HEK293 (cell line): ENCODE measurements at regions not wholly inside any gene's neighbourhood (a gene's known extent, or its start where the extent isn't known, plus 50 kb on each side); places are given as distances from the start of the nearest gene placed in this dataset.

ENCODE experiments used
- CTCF ChIA-PET: fragments of 350-600 bp; formaldehyde crosslinking; extraction: SDS; loops from one replicate; lab custom pipeline; 2021; ENCODE audit warnings: antibody characterized with exemption; lab: Yijun Ruan, JAX
- POLR2A ChIA-PET: fragments of 300-600 bp; formaldehyde crosslinking; extraction: SDS; loops from one replicate; lab custom pipeline; 2020; ENCODE audit warnings: antibody characterized with exemption, inconsistent platforms; lab: Yijun Ruan, JAX
- H3K27ac ChIP-seq: fragments of 200-500 bp; sonication (Bioruptor generic); 2 replicates; pipeline ENCODE4 v1.5.1; 2014; ENCODE audit warnings: low read depth, low read length, control low read depth, inconsistent platforms; ENCODE audit errors: extremely low read depth
- H3K36me3 ChIP-seq, 2 experiments: fragments of 200-500 bp in 1 of 2; sonication (Bioruptor generic) in 1 of 2; 1 replicate in 1 of 2; 2 replicates in 1 of 2; pipeline ENCODE4 v1.5.1; 2014 to 2017; ENCODE audit warnings: inconsistent platforms in 2 of 2, low read length in 2 of 2; ENCODE audit not compliant: control insufficient read depth in 2 of 2, insufficient read depth in 1 of 2
- H3K4me1 ChIP-seq: fragments of 200-500 bp; sonication (Bioruptor generic); 2 replicates; pipeline ENCODE4 v1.5.1; 2014; ENCODE audit warnings: mild to moderate bottlenecking, low read length, inconsistent platforms; ENCODE audit not compliant: control insufficient read depth, insufficient read depth
- H3K4me3 ChIP-seq: 2 replicates; pipeline ENCODE4 v1.5.1; 2011; ENCODE audit warnings: low read depth, mild to moderate bottlenecking, control low read depth, low read length, moderate library complexity
- H3K9me3 ChIP-seq: fragments of 200-500 bp; sonication (Bioruptor generic); 2 replicates; pipeline ENCODE4 v1.5.1; 2014; ENCODE audit warnings: low read depth, low read length, inconsistent platforms; ENCODE audit not compliant: control insufficient read depth, insufficient read depth
- EGR2 ChIP-seq: fragments of 450-650 bp; formaldehyde crosslinking; IDR thresholded peaks from 2 replicates; pipeline ENCODE4 v1.5.1; 2016; ENCODE audit warnings: low read depth, missing biosample characterization, missing genetic modification characterization
- GFI1B ChIP-seq: fragments of 450-650 bp; formaldehyde crosslinking; IDR thresholded peaks from 2 replicates; pipeline ENCODE4 v1.5.1; 2016; ENCODE audit warnings: missing biosample characterization, missing genetic modification characterization
- SP3 ChIP-seq: fragments of 450-650 bp; formaldehyde crosslinking; IDR thresholded peaks from 2 replicates; pipeline ENCODE4 v1.5.1; 2016; ENCODE audit warnings: missing biosample characterization, missing genetic modification characterization
- ZBTB21 ChIP-seq: fragments of 450-650 bp; formaldehyde crosslinking; IDR thresholded peaks from 2 replicates; pipeline ENCODE4 v1.5.1; 2017; ENCODE audit warnings: missing biosample characterization, missing genetic modification characterization
- ZBTB48 ChIP-seq: fragments of 450-650 bp; formaldehyde crosslinking; IDR thresholded peaks from 2 replicates; pipeline ENCODE4 v1.5.1; 2016; ENCODE audit warnings: missing biosample characterization, missing genetic modification characterization
- ZBTB7A ChIP-seq: fragments of 450-650 bp; formaldehyde crosslinking; IDR thresholded peaks from 2 replicates; pipeline ENCODE4 v1.5.1; 2016; ENCODE audit warnings: low read depth, missing biosample characterization, missing genetic modification characterization
- ZNF10 ChIP-seq: fragments of 450-650 bp; formaldehyde crosslinking; IDR thresholded peaks from 2 replicates; pipeline ENCODE4 v1.5.1; 2017; ENCODE audit warnings: missing biosample characterization, missing genetic modification characterization
- ZNF132 ChIP-seq: fragments of 450-650 bp; formaldehyde crosslinking; IDR thresholded peaks from 2 replicates; pipeline ENCODE4 v1.5.1; 2017; ENCODE audit warnings: missing biosample characterization, missing genetic modification characterization, borderline replicate concordance
- ZNF133 ChIP-seq: fragments of 450-650 bp; formaldehyde crosslinking; IDR thresholded peaks from 2 replicates; pipeline ENCODE4 v1.5.1; 2016; ENCODE audit warnings: missing biosample characterization, missing genetic modification characterization
- ZNF138 ChIP-seq: fragments of 450-650 bp; formaldehyde crosslinking; IDR thresholded peaks from 2 replicates; pipeline ENCODE4 v1.5.1; 2016; ENCODE audit warnings: missing biosample characterization, missing genetic modification characterization, borderline replicate concordance
- ZNF174 ChIP-seq: fragments of 450-650 bp; formaldehyde crosslinking; IDR thresholded peaks from 2 replicates; pipeline ENCODE4 v1.5.0; 2017; ENCODE audit warnings: missing biosample characterization, mild to moderate bottlenecking, missing genetic modification characterization
- ZNF366 ChIP-seq: fragments of 450-650 bp; formaldehyde crosslinking; conservative IDR thresholded peaks from 2 replicates; pipeline ENCODE4 v1.5.1; 2016; ENCODE audit warnings: missing biosample characterization, missing genetic modification characterization
- ZNF529 ChIP-seq: fragments of 450-650 bp; formaldehyde crosslinking; IDR thresholded peaks from 2 replicates; pipeline ENCODE4 v1.5.1; 2017; ENCODE audit warnings: missing genetic modification characterization, missing biosample characterization; ENCODE audit not compliant: insufficient replicate concordance
- ZNF530 ChIP-seq: fragments of 450-650 bp; formaldehyde crosslinking; IDR thresholded peaks from 2 replicates; pipeline ENCODE4 v1.5.1; 2016; ENCODE audit warnings: low read depth, missing biosample characterization, missing genetic modification characterization
- ZNF549 ChIP-seq: fragments of 450-650 bp; IDR thresholded peaks from 2 replicates; pipeline ENCODE4 v1.5.1; 2018; ENCODE audit warnings: missing biosample characterization, missing genetic modification characterization, mild to moderate bottlenecking, inconsistent platforms, moderate library complexity
- ZNF623 ChIP-seq: fragments of 450-650 bp; formaldehyde crosslinking; IDR thresholded peaks from 2 replicates; pipeline ENCODE4 v1.5.1; 2016; ENCODE audit warnings: missing biosample characterization, missing genetic modification characterization
- ZNF654 ChIP-seq: fragments of 450-650 bp; formaldehyde crosslinking; IDR thresholded peaks from 2 replicates; pipeline ENCODE4 v1.5.1; 2016; ENCODE audit warnings: low read depth, missing biosample characterization, missing genetic modification characterization
- ZNF664 ChIP-seq: fragments of 450-650 bp; formaldehyde crosslinking; IDR thresholded peaks from 2 replicates; pipeline ENCODE4 v1.5.1; 2016; ENCODE audit warnings: missing biosample characterization, missing genetic modification characterization
- ZNF707 ChIP-seq: fragments of 450-650 bp; formaldehyde crosslinking; IDR thresholded peaks from 2 replicates; pipeline ENCODE4 v1.5.1; 2016; ENCODE audit warnings: missing biosample characterization, missing genetic modification characterization
- ZNF777 ChIP-seq: fragments of 450-650 bp; formaldehyde crosslinking; IDR thresholded peaks from 2 replicates; pipeline ENCODE4 v1.5.1; 2017; ENCODE audit warnings: missing biosample characterization, missing genetic modification characterization, borderline replicate concordance
- TF ChIP-seq, protein P1 (sequence below): fragments of 450-650 bp; formaldehyde crosslinking; IDR thresholded peaks from 2 replicates; pipeline ENCODE4 v1.5.0; 2017; ENCODE audit warnings: missing biosample characterization, missing genetic modification characterization, borderline replicate concordance
- TF ChIP-seq, protein P2 (sequence below): fragments of 450-650 bp; formaldehyde crosslinking; IDR thresholded peaks from 2 replicates; pipeline ENCODE4 v1.5.1; 2016; ENCODE audit warnings: missing biosample characterization, missing genetic modification characterization
- TF ChIP-seq, protein P3 (sequence below): fragments of 450-650 bp; formaldehyde crosslinking; IDR thresholded peaks from 2 replicates; pipeline ENCODE4 v1.5.1; 2016; ENCODE audit warnings: missing biosample characterization, missing genetic modification characterization
- TF ChIP-seq, protein P4 (sequence below): fragments of 450-650 bp; formaldehyde crosslinking; IDR thresholded peaks from 2 replicates; pipeline ENCODE4 v1.5.1; 2016; ENCODE audit warnings: missing biosample characterization, missing genetic modification characterization
- TF ChIP-seq, protein P5 (sequence below): fragments of 450-650 bp; formaldehyde crosslinking; IDR thresholded peaks from 2 replicates; pipeline ENCODE4 v1.5.1; 2016; ENCODE audit warnings: missing biosample characterization, missing genetic modification characterization
- TF ChIP-seq, protein P6 (sequence below): fragments of 450-650 bp; formaldehyde crosslinking; IDR thresholded peaks from 2 replicates; pipeline ENCODE4 v1.5.1; 2016; ENCODE audit warnings: missing biosample characterization, missing genetic modification characterization, borderline replicate concordance

DNA sequence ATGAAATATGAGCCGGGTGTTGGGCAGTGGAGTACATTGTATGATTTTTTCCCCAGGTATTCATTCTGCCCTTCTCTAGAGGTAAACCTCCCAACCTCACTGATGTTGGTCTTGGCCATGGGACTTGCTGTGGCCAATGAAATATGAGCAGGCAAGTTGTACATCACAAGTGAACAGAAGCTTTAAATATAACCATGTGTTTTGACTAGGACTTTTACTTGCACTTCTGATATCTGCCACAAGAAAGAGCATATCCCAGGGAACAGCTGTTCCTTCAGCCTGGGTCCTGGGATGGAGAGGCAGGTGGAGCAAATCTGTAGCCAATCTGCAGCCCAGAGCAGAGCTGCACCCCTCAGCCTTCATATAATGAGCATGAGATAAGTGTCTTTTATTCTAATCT is 109.8 kb upstream of the PALS2 start:
- ChIA-PET POLR2A (no interaction called here), CTCF (interaction anchor here (0.5 to 0.7 kb wide), 3 partner anchors 9 to 401 kb away, joined by 3 read pairs; no protein-coding TSS in a partner anchor)
- TF ChIP-seq GFI1B (tag by site-specific recombination) (no peak), ZBTB7A (no peak), ZNF133 (tag by site-specific recombination) (no peak), ZBTB21 (no peak), EGR2 (no peak), ZNF174 (tag by site-specific recombination) (no peak), ZNF623 (tag by site-specific recombination) (no peak), SP3 (no peak), ZNF10 (tag by site-specific recombination) (no peak)
- TF ChIP-seq, protein P1, sequence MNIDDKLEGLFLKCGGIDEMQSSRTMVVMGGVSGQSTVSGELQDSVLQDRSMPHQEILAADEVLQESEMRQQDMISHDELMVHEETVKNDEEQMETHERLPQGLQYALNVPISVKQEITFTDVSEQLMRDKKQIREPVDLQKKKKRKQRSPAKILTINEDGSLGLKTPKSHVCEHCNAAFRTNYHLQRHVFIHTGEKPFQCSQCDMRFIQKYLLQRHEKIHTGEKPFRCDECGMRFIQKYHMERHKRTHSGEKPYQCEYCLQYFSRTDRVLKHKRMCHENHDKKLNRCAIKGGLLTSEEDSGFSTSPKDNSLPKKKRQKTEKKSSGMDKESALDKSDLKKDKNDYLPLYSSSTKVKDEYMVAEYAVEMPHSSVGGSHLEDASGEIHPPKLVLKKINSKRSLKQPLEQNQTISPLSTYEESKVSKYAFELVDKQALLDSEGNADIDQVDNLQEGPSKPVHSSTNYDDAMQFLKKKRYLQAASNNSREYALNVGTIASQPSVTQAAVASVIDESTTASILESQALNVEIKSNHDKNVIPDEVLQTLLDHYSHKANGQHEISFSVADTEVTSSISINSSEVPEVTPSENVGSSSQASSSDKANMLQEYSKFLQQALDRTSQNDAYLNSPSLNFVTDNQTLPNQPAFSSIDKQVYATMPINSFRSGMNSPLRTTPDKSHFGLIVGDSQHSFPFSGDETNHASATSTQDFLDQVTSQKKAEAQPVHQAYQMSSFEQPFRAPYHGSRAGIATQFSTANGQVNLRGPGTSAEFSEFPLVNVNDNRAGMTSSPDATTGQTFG: no peak
- TF ChIP-seq, protein P2, sequence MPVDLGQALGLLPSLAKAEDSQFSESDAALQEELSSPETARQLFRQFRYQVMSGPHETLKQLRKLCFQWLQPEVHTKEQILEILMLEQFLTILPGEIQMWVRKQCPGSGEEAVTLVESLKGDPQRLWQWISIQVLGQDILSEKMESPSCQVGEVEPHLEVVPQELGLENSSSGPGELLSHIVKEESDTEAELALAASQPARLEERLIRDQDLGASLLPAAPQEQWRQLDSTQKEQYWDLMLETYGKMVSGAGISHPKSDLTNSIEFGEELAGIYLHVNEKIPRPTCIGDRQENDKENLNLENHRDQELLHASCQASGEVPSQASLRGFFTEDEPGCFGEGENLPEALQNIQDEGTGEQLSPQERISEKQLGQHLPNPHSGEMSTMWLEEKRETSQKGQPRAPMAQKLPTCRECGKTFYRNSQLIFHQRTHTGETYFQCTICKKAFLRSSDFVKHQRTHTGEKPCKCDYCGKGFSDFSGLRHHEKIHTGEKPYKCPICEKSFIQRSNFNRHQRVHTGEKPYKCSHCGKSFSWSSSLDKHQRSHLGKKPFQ (tag by site-specific recombination): no peak
- TF ChIP-seq, protein P3, sequence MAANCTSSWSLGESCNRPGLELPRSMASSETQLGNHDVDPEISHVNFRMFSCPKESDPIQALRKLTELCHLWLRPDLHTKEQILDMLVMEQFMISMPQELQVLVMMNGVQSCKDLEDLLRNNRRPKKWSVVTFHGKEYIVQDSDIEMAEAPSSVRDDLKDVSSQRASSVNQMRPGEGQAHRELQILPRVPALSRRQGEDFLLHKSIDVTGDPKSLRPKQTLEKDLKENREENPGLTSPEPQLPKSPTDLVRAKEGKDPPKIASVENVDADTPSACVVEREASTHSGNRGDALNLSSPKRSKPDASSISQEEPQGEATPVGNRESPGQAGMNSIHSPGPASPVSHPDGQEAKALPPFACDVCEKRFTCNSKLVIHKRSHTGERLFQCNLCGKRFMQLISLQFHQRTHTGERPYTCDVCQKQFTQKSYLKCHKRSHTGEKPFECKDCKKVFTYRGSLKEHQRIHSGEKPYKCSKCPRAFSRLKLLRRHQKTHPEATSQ (tag by site-specific recombination): no peak
- Histone ChIP-seq H3K4me1 (no peaks in the 10 kb centered on the region), H3K9me3 (no peaks in the 10 kb centered on the region), H3K36me3 (no peaks in the 10 kb centered on the region), H3K27ac (no peak overlapping the region), H3K4me3 (no peak overlapping the region)

DNA sequence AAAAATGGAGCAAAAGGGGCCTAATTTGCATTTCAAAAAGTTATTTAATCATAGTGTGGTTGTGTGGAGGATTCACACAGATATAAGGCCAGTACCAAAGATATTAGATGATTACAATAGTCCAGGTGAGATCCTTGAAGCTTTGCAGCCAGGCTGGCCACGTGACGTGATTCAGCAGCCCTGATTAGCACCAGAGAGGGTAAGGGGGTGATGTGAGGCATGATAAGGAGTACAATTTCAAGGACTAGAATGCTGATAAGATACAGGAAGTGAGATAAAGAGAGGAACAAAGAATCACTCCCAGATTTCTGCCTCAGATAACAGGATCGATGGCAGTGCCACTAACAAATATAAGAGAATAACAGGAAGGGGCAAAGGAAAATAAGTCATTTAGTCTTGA is 108.4 kb upstream of the PALS2 start:
- CTCF ChIA-PET: no interaction called here
- Histone ChIP-seq H3K4me1 (no peaks in the 10 kb centered on the region), H3K36me3 (no peaks in the 10 kb centered on the region), H3K27ac (no peak overlapping the region), H3K9me3 (no peaks in the 10 kb centered on the region), H3K4me3 (no peak overlapping the region)
- POLR2A ChIA-PET: no interaction called here
- TF ChIP-seq ZBTB48 (tag by site-specific recombination) (no peak), ZNF549 (tag by site-specific recombination) (no peak), ZNF707 (tag by site-specific recombination) (no peak), ZNF366 (tag by site-specific recombination) (no peak), ZNF529 (tag by site-specific recombination) (no peak), ZNF132 (tag by site-specific recombination) (no peak), ZNF664 (tag by site-specific recombination) (no peak), ZNF530 (tag by site-specific recombination) (no peak), ZNF138 (tag by site-specific recombination) (no peak), ZNF654 (tag by site-specific recombination) (no peak), ZNF777 (tag by site-specific recombination) (no peak)
- TF ChIP-seq, protein P4, sequence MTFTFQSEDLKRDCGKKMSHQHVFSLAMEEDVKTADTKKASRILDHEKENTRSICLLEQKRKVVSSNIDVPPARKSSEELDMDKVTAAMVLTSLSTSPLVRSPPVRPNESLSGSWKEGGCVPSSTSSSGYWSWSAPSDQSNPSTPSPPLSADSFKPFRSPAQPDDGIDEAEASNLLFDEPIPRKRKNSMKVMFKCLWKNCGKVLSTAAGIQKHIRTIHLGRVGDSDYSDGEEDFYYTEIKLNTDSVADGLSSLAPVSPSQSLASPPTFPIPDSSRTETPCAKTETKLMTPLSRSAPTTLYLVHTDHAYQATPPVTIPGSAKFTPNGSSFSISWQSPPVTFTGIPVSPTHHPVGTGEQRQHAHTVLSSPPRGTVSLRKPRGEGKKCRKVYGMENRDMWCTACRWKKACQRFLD (tag by site-specific recombination): no peak
- TF ChIP-seq, protein P5, sequence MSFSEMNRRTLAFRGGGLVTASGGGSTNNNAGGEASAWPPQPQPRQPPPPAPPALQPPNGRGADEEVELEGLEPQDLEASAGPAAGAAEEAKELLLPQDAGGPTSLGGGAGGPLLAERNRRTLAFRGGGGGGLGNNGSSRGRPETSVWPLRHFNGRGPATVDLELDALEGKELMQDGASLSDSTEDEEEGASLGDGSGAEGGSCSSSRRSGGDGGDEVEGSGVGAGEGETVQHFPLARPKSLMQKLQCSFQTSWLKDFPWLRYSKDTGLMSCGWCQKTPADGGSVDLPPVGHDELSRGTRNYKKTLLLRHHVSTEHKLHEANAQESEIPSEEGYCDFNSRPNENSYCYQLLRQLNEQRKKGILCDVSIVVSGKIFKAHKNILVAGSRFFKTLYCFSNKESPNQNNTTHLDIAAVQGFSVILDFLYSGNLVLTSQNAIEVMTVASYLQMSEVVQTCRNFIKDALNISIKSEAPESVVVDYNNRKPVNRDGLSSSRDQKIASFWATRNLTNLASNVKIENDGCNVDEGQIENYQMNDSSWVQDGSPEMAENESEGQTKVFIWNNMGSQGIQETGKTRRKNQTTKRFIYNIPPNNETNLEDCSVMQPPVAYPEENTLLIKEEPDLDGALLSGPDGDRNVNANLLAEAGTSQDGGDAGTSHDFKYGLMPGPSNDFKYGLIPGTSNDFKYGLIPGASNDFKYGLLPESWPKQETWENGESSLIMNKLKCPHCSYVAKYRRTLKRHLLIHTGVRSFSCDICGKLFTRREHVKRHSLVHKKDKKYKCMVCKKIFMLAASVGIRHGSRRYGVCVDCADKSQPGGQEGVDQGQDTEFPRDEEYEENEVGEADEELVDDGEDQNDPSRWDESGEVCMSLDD (tag by site-specific recombination): no peak
- TF ChIP-seq, protein P6, sequence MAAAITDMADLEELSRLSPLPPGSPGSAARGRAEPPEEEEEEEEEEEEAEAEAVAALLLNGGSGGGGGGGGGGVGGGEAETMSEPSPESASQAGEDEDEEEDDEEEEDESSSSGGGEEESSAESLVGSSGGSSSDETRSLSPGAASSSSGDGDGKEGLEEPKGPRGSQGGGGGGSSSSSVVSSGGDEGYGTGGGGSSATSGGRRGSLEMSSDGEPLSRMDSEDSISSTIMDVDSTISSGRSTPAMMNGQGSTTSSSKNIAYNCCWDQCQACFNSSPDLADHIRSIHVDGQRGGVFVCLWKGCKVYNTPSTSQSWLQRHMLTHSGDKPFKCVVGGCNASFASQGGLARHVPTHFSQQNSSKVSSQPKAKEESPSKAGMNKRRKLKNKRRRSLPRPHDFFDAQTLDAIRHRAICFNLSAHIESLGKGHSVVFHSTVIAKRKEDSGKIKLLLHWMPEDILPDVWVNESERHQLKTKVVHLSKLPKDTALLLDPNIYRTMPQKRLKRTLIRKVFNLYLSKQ (tag by site-specific recombination): no peak
